H1 (cell line): ENCODE measurements at regions not wholly inside any gene's neighbourhood (a gene's known extent, or its start where the extent isn't known, plus 50 kb on each side); places are given as distances from the start of the nearest gene placed in this dataset.
A peak's percentile ranks its signal among the peaks of the same experiment; 100 is the strongest.

Experiments
- CTCF ChIA-PET: fragments of 300-600 bp; sonication (Branson Sonifier 250); formaldehyde crosslinking; loops from one replicate; lab custom pipeline; 2021; ENCODE audit not compliant: partially characterized antibody; lab: Charles Lee
- POLR2A ChIA-PET: fragments of 300-600 bp; sonication (Branson Sonifier 250); formaldehyde crosslinking; loops from one replicate; lab custom pipeline; 2021; ENCODE audit warnings: inconsistent platforms; ENCODE audit not compliant: partially characterized antibody; lab: Charles Lee
- DNase-seq, 2 experiments: peaks; one replicate each; pipeline versions ENCODE4 v3.0.0 to v3.0.0-alpha.2; 2010 to 2022; ENCODE audit warnings: low spot score in 2 of 2, low read depth in 1 of 2, mixed read lengths in 1 of 2
- FAIRE-seq: peaks from 2 replicates; lab custom pipeline; 2011; peaks lifted over from hg19 to GRCh38; lab: Jason Lieb, UNC
- H2AFZ ChIP-seq: 2 replicates; pipeline ENCODE4 v1.8.1; 2012; ENCODE audit warnings: low read length, inconsistent platforms
- H2AK5ac ChIP-seq: 2 replicates; pipeline ENCODE4 v1.6.1; 2013; ENCODE audit warnings: low read depth, low read length
- H2BK120ac ChIP-seq: replicated peaks from 2 replicates; pipeline ENCODE3; 2013; ENCODE audit warnings: low read depth, low read length, inconsistent platforms
- H2BK12ac ChIP-seq: 2 replicates; pipeline ENCODE4 v1.6.1; 2013; ENCODE audit warnings: low read depth, low read length
- H2BK15ac ChIP-seq: 2 replicates; pipeline ENCODE4 v1.6.1; 2013; ENCODE audit warnings: low read length
- H2BK20ac ChIP-seq: 2 replicates; pipeline ENCODE4 v1.6.1; 2013; ENCODE audit warnings: low read length
- H2BK5ac ChIP-seq: 2 replicates; pipeline ENCODE4 v1.6.1; 2013; ENCODE audit warnings: low read depth, low read length
- H3K14ac ChIP-seq: 2 replicates; pipeline ENCODE4 v1.6.1; 2013; ENCODE audit warnings: inconsistent platforms; ENCODE audit not compliant: insufficient read length
- H3K18ac ChIP-seq: 2 replicates; pipeline ENCODE4 v1.6.1; 2013; ENCODE audit warnings: low read length; ENCODE audit errors: extremely low read depth
- H3K23ac ChIP-seq: 2 replicates; pipeline ENCODE4 v1.6.1; 2013; ENCODE audit warnings: inconsistent platforms; ENCODE audit not compliant: insufficient read length
- H3K23me2 ChIP-seq: 2 replicates; pipeline ENCODE4 v1.6.1; 2013; ENCODE audit warnings: low read depth, low read length
- H3K27ac ChIP-seq: 2 replicates; pipeline ENCODE4 v1.6.1; 2011; ENCODE audit warnings: low read depth, low read length, inconsistent platforms
- H3K27me3 ChIP-seq, 4 experiments: replicated peaks in 1 of 4; 1 replicate in 1 of 4; 2 replicates in 3 of 4; pipeline versions ENCODE4 v1.6.1 to v1.8.1; 2011 to 2013; ENCODE audit warnings: low read length in 3 of 4, mild to moderate bottlenecking in 3 of 4, inconsistent platforms in 2 of 4, mixed read lengths in 2 of 4, moderate library complexity in 1 of 4; ENCODE audit not compliant: control insufficient read depth in 3 of 4, insufficient read depth in 3 of 4; ENCODE audit errors: extremely low read depth in 1 of 4
- H3K36me3 ChIP-seq, 4 experiments: 2 replicates each; pipeline versions ENCODE4 v1.6.1 to v1.8.1; 2011 to 2013; ENCODE audit warnings: mild to moderate bottlenecking in 4 of 4, low read length in 3 of 4, moderate library complexity in 2 of 4, control low read depth in 1 of 4, inconsistent platforms in 1 of 4; ENCODE audit not compliant: insufficient read depth in 4 of 4, control insufficient read depth in 2 of 4
- H3K4ac ChIP-seq: replicated peaks from 2 replicates; pipeline ENCODE3; 2013; ENCODE audit warnings: low read length, low read depth, mixed read lengths, inconsistent platforms; ENCODE audit not compliant: insufficient read length
- H3K4me1 ChIP-seq, 4 experiments: replicated peaks in 1 of 4; 1 replicate in 1 of 4; 2 replicates in 3 of 4; pipeline versions ENCODE4 v1.6.1 to v1.8.1; 2011 to 2013; ENCODE audit warnings: low read length in 3 of 4, inconsistent platforms in 2 of 4, mixed read lengths in 1 of 4; ENCODE audit not compliant: insufficient read depth in 4 of 4, control insufficient read depth in 3 of 4
- H3K4me2 ChIP-seq, 2 experiments: 2 replicates each; pipeline versions ENCODE4 v1.6.1 to v1.8.1; 2011 to 2013; ENCODE audit warnings: low read depth in 2 of 2, low read length in 2 of 2, control low read depth in 1 of 2, inconsistent platforms in 1 of 2, mild to moderate bottlenecking in 1 of 2; ENCODE audit not compliant: insufficient read depth in 1 of 2
- H3K4me3 ChIP-seq, 4 experiments: fragments of 200-600, 300-600 bp in 1 of 4; sonication (generic), shearing (Covaris generic), sonication (Bioruptor Twin) in 1 of 4; 2 replicates each; pipeline versions ENCODE4 v1.5.1 to v1.8.1; 2011 to 2016; ENCODE audit warnings: low read length in 4 of 4, low read depth in 3 of 4, control low read depth in 2 of 4, inconsistent platforms in 2 of 4, mild to moderate bottlenecking in 2 of 4, mixed read lengths in 1 of 4, moderate library complexity in 1 of 4; ENCODE audit not compliant: insufficient read depth in 2 of 4; ENCODE audit errors: extremely low read depth in 1 of 4
- H3K56ac ChIP-seq: replicated peaks from 2 replicates; pipeline ENCODE3; 2013; ENCODE audit warnings: low read depth, mild to moderate bottlenecking, mixed read lengths, low read length, inconsistent platforms; ENCODE audit not compliant: insufficient read length
- H3K79me1 ChIP-seq: 2 replicates; pipeline ENCODE4 v1.6.1; 2013; ENCODE audit warnings: low read depth, low read length, control low read depth
- H3K79me2 ChIP-seq, 2 experiments: 2 replicates each; pipeline versions ENCODE4 v1.6.1 to v1.8.1; 2012 to 2013; ENCODE audit warnings: low read length in 2 of 2, mild to moderate bottlenecking in 2 of 2, inconsistent platforms in 1 of 2; ENCODE audit not compliant: insufficient read depth in 2 of 2, control insufficient read depth in 1 of 2
- H3K9ac ChIP-seq, 4 experiments: replicated peaks in 1 of 4; 1 replicate in 1 of 4; 2 replicates in 3 of 4; pipeline versions ENCODE4 v1.6.1 to v1.8.1; 2011 to 2013; ENCODE audit warnings: low read depth in 3 of 4, low read length in 3 of 4, control low read depth in 2 of 4, mild to moderate bottlenecking in 2 of 4, moderate library complexity in 2 of 4, inconsistent platforms in 1 of 4; ENCODE audit errors: extremely low read depth in 1 of 4
- H3K9me3 ChIP-seq, 2 experiments: 2 replicates each; pipeline versions ENCODE4 v1.6.1 to v1.8.1; 2012 to 2013; ENCODE audit warnings: mild to moderate bottlenecking in 2 of 2, moderate library complexity in 2 of 2, control low read depth in 1 of 2, inconsistent platforms in 1 of 2, low read depth in 1 of 2, low read length in 1 of 2, mixed read lengths in 1 of 2; ENCODE audit not compliant: insufficient read depth in 2 of 2
- H4K20me1 ChIP-seq, 2 experiments: replicated peaks in 1 of 2; 2 replicates each; pipeline versions ENCODE3 to v1.8.1; 2011 to 2013; ENCODE audit warnings: inconsistent platforms in 2 of 2, low read length in 2 of 2, mild to moderate bottlenecking in 1 of 2; ENCODE audit not compliant: insufficient read depth in 2 of 2, control insufficient read depth in 1 of 2
- H4K5ac ChIP-seq: 2 replicates; pipeline ENCODE4 v1.6.1; 2013; ENCODE audit warnings: low read length, low read depth, mixed read lengths, inconsistent platforms; ENCODE audit not compliant: insufficient read length
- H4K8ac ChIP-seq: 2 replicates; pipeline ENCODE4 v1.8.0; 2013; ENCODE audit warnings: mild to moderate bottlenecking, moderate library complexity, low read length, inconsistent platforms; ENCODE audit not compliant: insufficient read depth; ENCODE audit errors: extremely low read depth
- H4K91ac ChIP-seq: replicated peaks from 2 replicates; pipeline ENCODE3; 2013; ENCODE audit warnings: low read length, mixed read lengths, inconsistent platforms; ENCODE audit not compliant: insufficient read length
- ASH2L ChIP-seq: fragments of 200-600, 300-600 bp; sonication (generic); IDR thresholded peaks from one replicate; pipeline ENCODE4 v1.7.1; 2017; ENCODE audit warnings: low read length
- KDM1A ChIP-seq: fragments of 200-600, 300-600 bp; sonication (generic); IDR thresholded peaks from 2 replicates; pipeline ENCODE4 v1.7.1; 2016; ENCODE audit warnings: mild to moderate bottlenecking, low read length, borderline replicate concordance
- MAFK ChIP-seq: IDR thresholded peaks from 2 replicates; pipeline ENCODE4 v1.6.1; 2012; ENCODE audit warnings: low read depth, mild to moderate bottlenecking, improper control_type of control experiment, low read length
- WGBS, 2 experiments: shearing (Covaris generic) in 1 of 2; methylation state at CpG; one replicate each; pipeline versions ENCODE4 v1.1.6 to v1.1.7; 2013 to 2015; ENCODE audit warnings: low lambda C conversion rate in 2 of 2, mixed read lengths in 2 of 2, inconsistent platforms in 1 of 2, low coverage in 1 of 2, missing lambda C conversion rate in 1 of 2; ENCODE audit not compliant: insufficient replicate concordance in 2 of 2, insufficient coverage in 1 of 2, insufficient read length in 1 of 2; ENCODE audit errors: extremely low coverage in 1 of 2, missing lambda C conversion rate in 1 of 2; 5-methylcytosine and 5-hydroxymethylcytosine counted together

DNA sequence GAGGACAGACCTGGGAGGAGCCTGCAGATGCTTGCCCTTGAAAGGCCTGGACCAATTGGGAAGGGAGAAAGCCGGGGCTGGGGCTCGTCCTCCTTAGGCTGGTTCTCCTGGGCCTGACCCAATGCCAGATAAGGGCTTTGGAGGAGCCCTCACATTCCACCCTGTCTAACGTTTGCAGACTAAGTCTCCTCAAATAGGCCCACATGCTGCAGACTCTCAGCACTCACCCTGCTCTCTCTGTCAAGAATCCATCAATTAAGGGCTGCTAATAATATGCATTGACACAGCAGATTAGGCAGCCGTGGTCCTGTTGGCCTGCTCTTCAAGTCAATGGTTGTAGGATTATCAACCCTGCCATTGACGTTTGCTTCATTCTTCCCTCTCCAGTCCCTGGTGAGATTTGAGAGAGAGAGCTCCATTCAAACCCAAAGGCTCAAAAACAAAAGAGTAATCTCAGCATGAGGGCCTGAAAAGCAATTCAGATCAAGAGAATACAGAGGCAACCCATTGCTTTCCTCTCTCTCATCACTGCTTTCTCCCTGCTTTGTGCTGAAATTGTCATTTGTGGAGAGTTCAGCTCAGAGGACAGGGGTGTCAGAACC is 167.6 kb downstream of the INSIG2 start:
- Histone ChIP-seq H4K8ac (no peak overlapping the region), H2AK5ac (no peak overlapping the region), H3K79me2 (no peaks in the 10 kb centered on the region), H3K79me1 (no peaks in the 10 kb centered on the region), H2BK20ac (no peak overlapping the region), H3K4ac (no peak overlapping the region), H3K23ac (no peak overlapping the region), H2BK12ac (no peak overlapping the region), H3K4me2 (peak overlapping the region; percentile 15 to 34; a peak in 3 of 4 replicates), H3K36me3 (no peaks in the 10 kb centered on the region), H3K27ac (no peak overlapping the region), H3K9me3 (no peaks in the 10 kb centered on the region), H3K14ac (no peak overlapping the region), H4K5ac (no peak overlapping the region), H2BK120ac (no peak overlapping the region), H3K56ac (no peak overlapping the region), H4K91ac (no peak overlapping the region), H3K4me1 (peaks cover 0 to 13% (median 9%) of the 10 kb centered on the region in 4 experiments; a peak in 6 of 7 replicates), H3K23me2 (no peaks in the 10 kb centered on the region), H2BK15ac (no peak overlapping the region), H4K20me1 (no peaks in the 10 kb centered on the region), H2AFZ (no peak overlapping the region), H3K9ac (no peak overlapping the region), H3K4me3 (no peak overlapping the region), H3K27me3 (peaks cover 0 to 5% (median 0%) of the 10 kb centered on the region in 4 experiments; a peak in 3 of 7 replicates), H2BK5ac (peak overlapping the region; percentile 17; the same call in 1 of the 2 replicates), H3K18ac (no peak overlapping the region; the same call in 1 of the 2 replicates)
- 50% methylated on average over 5 of the region's 5 CpGs; no CpG with 5 or more reads in 1 of the 2 experiments for WGBS, 2 experiments
- peak; percentile 84 for FAIRE-seq
- POLR2A ChIA-PET: interaction anchor here (0.6 kb wide), 1 partner anchor 70 kb away, joined by 4 read pairs; no protein-coding TSS in a partner anchor
- TF ChIP-seq ASH2L (peak; percentile 36), KDM1A (peak; percentile 36; the same call in 1 of the 2 replicates), MAFK (no peak)
- CTCF ChIA-PET: interaction anchor here (0.7 to 2.2 kb wide), 6 partner anchors 9 to 174 kb away, joined by 3 to 7 read pairs (median 5); no protein-coding TSS in a partner anchor
- DNase-seq: peak in 1 of 2 experiments; percentile 49
